ENCODE measurements at regions not wholly inside any gene's neighbourhood (a gene's known extent, or its start where the extent isn't known, plus 50 kb on each side); places are given as distances from the start of the nearest gene placed in this dataset.

DNA sequence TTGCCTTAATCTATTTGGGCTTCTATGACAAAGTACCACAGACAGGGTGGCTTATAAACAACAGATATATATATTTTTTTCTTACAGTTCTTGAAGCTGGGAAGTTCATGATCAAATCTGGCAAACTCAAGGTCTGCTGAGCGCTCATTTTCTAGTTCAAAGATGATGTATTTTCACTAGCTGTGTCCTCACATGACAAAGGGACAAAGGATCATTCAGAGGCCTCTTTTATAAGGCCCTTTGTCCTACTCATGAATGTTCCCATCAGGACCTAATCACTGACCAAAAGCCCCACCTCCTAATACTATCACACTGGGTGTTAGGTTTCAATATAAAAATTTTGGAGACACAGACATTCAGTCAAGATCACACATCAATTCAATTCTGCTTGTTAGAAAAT, 2025.2 kb downstream of the PCDH7 start:
- ChIA-PET RAD21 (ENCODE audit: low non-redundant PET in 1 of 2, low total read pairs in 2 of 2, uncharacterized antibody in 2 of 2, unreplicated experiment in 2 of 2) (no interaction called here), POLR2A (no interaction called here), CTCF (no interaction called here)
- DNase-seq (ENCODE audit: low read depth, low spot score) = no peak
- intact Hi-C loops (cut with micrococcal nuclease) = no loop called here
- H3K36me3 ChIP-seq (ENCODE audit: control insufficient read depth in 1 of 2, insufficient read depth in 2 of 2, low read length in 2 of 2) = no peaks in the 10 kb centered on the region
- no peaks in the 10 kb centered on the region for H3K4me1 ChIP-seq (ENCODE audit: control insufficient read depth in 1 of 2, insufficient read depth in 2 of 2, low read length in 2 of 2)
- no peak overlapping the region for H3K4me2 ChIP-seq (ENCODE audit: low read length)
- no peaks in the 10 kb centered on the region for H3K9me2 ChIP-seq (ENCODE audit: insufficient read depth)
- H3K27me3 ChIP-seq (ENCODE audit: insufficient read depth, low read length) = no peaks in the 10 kb centered on the region
- no peaks in the 10 kb centered on the region for H3K79me2 ChIP-seq (ENCODE audit: insufficient read depth, low read length)
- H3K27ac ChIP-seq (ENCODE audit: low read depth, low read length) = no peak overlapping the region
- H3K4me3 ChIP-seq (replicated peaks in 1 of 2; ENCODE audit: low read depth in 1 of 2, low read length in 2 of 2) = no peak overlapping the region
- no peak overlapping the region for H3K9ac ChIP-seq (ENCODE audit: low read length)
- no peak for TF ChIP-seq SIN3A (IDR thresholded peaks at IDR 0.05; ENCODE audit: low read depth)
- TF ChIP-seq, protein P1, sequence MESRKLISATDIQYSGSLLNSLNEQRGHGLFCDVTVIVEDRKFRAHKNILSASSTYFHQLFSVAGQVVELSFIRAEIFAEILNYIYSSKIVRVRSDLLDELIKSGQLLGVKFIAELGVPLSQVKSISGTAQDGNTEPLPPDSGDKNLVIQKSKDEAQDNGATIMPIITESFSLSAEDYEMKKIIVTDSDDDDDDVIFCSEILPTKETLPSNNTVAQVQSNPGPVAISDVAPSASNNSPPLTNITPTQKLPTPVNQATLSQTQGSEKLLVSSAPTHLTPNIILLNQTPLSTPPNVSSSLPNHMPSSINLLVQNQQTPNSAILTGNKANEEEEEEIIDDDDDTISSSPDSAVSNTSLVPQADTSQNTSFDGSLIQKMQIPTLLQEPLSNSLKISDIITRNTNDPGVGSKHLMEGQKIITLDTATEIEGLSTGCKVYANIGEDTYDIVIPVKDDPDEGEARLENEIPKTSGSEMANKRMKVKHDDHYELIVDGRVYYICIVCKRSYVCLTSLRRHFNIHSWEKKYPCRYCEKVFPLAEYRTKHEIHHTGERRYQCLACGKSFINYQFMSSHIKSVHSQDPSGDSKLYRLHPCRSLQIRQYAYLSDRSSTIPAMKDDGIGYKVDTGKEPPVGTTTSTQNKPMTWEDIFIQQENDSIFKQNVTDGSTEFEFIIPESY (IDR thresholded peaks at IDR 0.05; ENCODE audit: extremely low read depth, insufficient replicate concordance, low read length) = no peak
- TF ChIP-seq POLR2A (IDR thresholded peaks at IDR 0.05; ENCODE audit: borderline replicate concordance, extremely low read depth, insufficient read depth, insufficient read length) = no peak
- no peak for TF ChIP-seq EZH2phosphoT487 (IDR thresholded peaks at IDR 0.05; ENCODE audit: borderline replicate concordance)
- TF ChIP-seq EZH2 (IDR thresholded peaks at IDR 0.05) = no peak
- no peak for TF ChIP-seq YY1 (IDR thresholded peaks at IDR 0.05; ENCODE audit: extremely low read depth, insufficient replicate concordance, low read depth, low read length)
- TF ChIP-seq JUND (IDR thresholded peaks at IDR 0.05) = no peak
- TF ChIP-seq FOSL1 (IDR thresholded peaks at IDR 0.05; ENCODE audit: low read depth) = no peak
- TF ChIP-seq, protein P2, sequence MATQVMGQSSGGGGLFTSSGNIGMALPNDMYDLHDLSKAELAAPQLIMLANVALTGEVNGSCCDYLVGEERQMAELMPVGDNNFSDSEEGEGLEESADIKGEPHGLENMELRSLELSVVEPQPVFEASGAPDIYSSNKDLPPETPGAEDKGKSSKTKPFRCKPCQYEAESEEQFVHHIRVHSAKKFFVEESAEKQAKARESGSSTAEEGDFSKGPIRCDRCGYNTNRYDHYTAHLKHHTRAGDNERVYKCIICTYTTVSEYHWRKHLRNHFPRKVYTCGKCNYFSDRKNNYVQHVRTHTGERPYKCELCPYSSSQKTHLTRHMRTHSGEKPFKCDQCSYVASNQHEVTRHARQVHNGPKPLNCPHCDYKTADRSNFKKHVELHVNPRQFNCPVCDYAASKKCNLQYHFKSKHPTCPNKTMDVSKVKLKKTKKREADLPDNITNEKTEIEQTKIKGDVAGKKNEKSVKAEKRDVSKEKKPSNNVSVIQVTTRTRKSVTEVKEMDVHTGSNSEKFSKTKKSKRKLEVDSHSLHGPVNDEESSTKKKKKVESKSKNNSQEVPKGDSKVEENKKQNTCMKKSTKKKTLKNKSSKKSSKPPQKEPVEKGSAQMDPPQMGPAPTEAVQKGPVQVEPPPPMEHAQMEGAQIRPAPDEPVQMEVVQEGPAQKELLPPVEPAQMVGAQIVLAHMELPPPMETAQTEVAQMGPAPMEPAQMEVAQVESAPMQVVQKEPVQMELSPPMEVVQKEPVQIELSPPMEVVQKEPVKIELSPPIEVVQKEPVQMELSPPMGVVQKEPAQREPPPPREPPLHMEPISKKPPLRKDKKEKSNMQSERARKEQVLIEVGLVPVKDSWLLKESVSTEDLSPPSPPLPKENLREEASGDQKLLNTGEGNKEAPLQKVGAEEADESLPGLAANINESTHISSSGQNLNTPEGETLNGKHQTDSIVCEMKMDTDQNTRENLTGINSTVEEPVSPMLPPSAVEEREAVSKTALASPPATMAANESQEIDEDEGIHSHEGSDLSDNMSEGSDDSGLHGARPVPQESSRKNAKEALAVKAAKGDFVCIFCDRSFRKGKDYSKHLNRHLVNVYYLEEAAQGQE (IDR thresholded peaks at IDR 0.05; ENCODE audit: low read depth) = no peak
- ATAC-seq = no peak
- H4K20me1 ChIP-seq (ENCODE audit: insufficient read depth) = no peaks in the 10 kb centered on the region
- peak overlapping the region; percentile 76 for H2AFZ ChIP-seq (ENCODE audit: low read depth, low read length, poor library complexity, severe bottlenecking)
- BruUV-seq (replicated peaks) = no TSS peak
- H3K9me3 ChIP-seq (ENCODE audit: control insufficient read depth in 1 of 2, insufficient read depth in 1 of 2, low read depth in 1 of 2, low read length in 2 of 2) = no peaks in the 10 kb centered on the region

Data from HCT116 (cell line).